Epidermal melanocyte (primary cell): ENCODE measurements at regions not wholly inside any gene's neighbourhood (a gene's known extent, or its start where the extent isn't known, plus 50 kb on each side); places are given as distances from the start of the nearest gene placed in this dataset.

Experiments used
- DNase-seq: peaks from one replicate; pipeline ENCODE4 v3.0.0; 2011; ENCODE audit warnings: low spot score; ENCODE audit not compliant: insufficient read length

GRCh38 chr9:89991204-89991790 is 386.5 kb downstream of the GADD45G start:
- DNase-seq, result no peak

GRCh38 chr9:89992326-89993198 is 387.8 kb downstream of the GADD45G start:
- no peak for DNase-seq

GRCh38 chr9:89993678-89994630 is 389.1 kb downstream of the GADD45G start:
- DNase-seq, result no peak

GRCh38 chr9:89994988-89995613 is 390.3 kb downstream of the GADD45G start:
- no peak for DNase-seq

- DNase-seq, result no peak
These were observed 391.3 kb downstream of the GADD45G start for GRCh38 chr9:89996116-89996515.

GRCh38 chr9:89996773-89997172 is 392.0 kb downstream of the GADD45G start:
- no peak for DNase-seq

- DNase-seq, result no peak
These were observed 393.8 kb downstream of the GADD45G start for GRCh38 chr9:89998633-89999032.

GRCh38 chr9:89999176-89999533 is 394.3 kb downstream of the GADD45G start:
- DNase-seq, result no peak

GRCh38 chr9:89999534-90000370 is 394.9 kb downstream of the GADD45G start:
- no peak for DNase-seq

GRCh38 chr9:90000925-90001324 is 396.1 kb downstream of the GADD45G start:
- no peak for DNase-seq

GRCh38 chr9:90001747-90002146 is 396.9 kb downstream of the GADD45G start:
- no peak for DNase-seq

GRCh38 chr9:90002397-90003271 is 397.8 kb downstream of the GADD45G start:
- DNase-seq, result no peak

GRCh38 chr9:90005388-90005787 is 400.6 kb downstream of the GADD45G start:
- DNase-seq, result no peak

- DNase-seq, result no peak
These were observed 403.0 kb downstream of the GADD45G start for GRCh38 chr9:90007516-90008440.

- no peak for DNase-seq
These were observed 404.6 kb downstream of the GADD45G start for GRCh38 chr9:90009447-90009846.

- DNase-seq, result no peak
These were observed 406.0 kb downstream of the GADD45G start for GRCh38 chr9:90010793-90011192.

GRCh38 chr9:90012949-90013348 is 408.1 kb downstream of the GADD45G start:
- DNase-seq, result no peak

GRCh38 chr9:90013778-90014177 is 409.0 kb downstream of the GADD45G start:
- no peak for DNase-seq
